PFSK-1 (cell line): ENCODE measurements at regions not wholly inside any gene's neighbourhood (a gene's known extent, or its start where the extent isn't known, plus 50 kb on each side); places are given as distances from the start of the nearest gene placed in this dataset.

ENCODE experiments used
- POLR2AphosphoS5 ChIP-seq: IDR thresholded peaks from 2 replicates; pipeline ENCODE4 v1.6.1; 2012; ENCODE audit warnings: low read depth, mild to moderate bottlenecking, control low read depth, low read length, moderate library complexity
- REST ChIP-seq, 2 experiments: IDR thresholded peaks; 2 replicates each; pipeline versions ENCODE4 v1.6.1 to v1.8.0; 2011 to 2012; ENCODE audit warnings: low read depth in 2 of 2, low read length in 2 of 2, control low read depth in 1 of 2, inconsistent platforms in 1 of 2, mild to moderate bottlenecking in 1 of 2, moderate library complexity in 1 of 2; ENCODE audit not compliant: insufficient read depth in 1 of 2
- TAF1 ChIP-seq: IDR thresholded peaks from 2 replicates; pipeline ENCODE4 v1.6.1; 2012; ENCODE audit warnings: low read length, control low read depth, borderline replicate concordance; ENCODE audit not compliant: insufficient read depth

- TF ChIP-seq TAF1: no peak
- no peak for TF ChIP-seq POLR2AphosphoS5
- TF ChIP-seq REST (IDR thresholded peaks at IDR 0.05; ENCODE audit: insufficient read depth in 1 of 2, low read depth in 2 of 2, low read length in 2 of 2): no peak
These were observed 353.1 kb upstream of the BRINP1 start for GRCh38 chr9:119722384-119722783.
